ENCODE measurements at regions not wholly inside any gene's neighbourhood (a gene's known extent, or its start where the extent isn't known, plus 50 kb on each side); places are given as distances from the start of the nearest gene placed in this dataset.

DNA sequence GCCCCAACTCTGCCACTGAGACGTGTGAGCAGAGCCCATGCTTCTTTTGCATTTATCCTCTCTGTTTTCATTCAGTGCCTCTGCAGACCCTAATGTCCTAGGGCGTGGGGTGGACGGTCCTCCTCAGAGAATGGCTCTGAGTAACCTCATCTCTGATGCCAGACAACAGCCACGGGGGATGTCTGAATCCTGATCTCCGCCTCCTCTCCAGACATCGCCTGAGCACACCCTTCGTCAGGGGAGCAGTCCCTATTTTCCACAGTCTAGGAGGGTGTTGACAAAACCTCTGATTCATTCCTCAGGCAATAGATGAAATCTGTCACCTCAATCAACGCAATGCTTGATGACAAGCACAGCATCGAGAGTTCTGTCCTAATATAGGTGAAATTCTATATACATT is 109.2 kb upstream of the DYRK2 start:
- TF ChIP-seq, protein P1, sequence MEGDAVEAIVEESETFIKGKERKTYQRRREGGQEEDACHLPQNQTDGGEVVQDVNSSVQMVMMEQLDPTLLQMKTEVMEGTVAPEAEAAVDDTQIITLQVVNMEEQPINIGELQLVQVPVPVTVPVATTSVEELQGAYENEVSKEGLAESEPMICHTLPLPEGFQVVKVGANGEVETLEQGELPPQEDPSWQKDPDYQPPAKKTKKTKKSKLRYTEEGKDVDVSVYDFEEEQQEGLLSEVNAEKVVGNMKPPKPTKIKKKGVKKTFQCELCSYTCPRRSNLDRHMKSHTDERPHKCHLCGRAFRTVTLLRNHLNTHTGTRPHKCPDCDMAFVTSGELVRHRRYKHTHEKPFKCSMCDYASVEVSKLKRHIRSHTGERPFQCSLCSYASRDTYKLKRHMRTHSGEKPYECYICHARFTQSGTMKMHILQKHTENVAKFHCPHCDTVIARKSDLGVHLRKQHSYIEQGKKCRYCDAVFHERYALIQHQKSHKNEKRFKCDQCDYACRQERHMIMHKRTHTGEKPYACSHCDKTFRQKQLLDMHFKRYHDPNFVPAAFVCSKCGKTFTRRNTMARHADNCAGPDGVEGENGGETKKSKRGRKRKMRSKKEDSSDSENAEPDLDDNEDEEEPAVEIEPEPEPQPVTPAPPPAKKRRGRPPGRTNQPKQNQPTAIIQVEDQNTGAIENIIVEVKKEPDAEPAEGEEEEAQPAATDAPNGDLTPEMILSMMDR (conservative IDR thresholded peaks at IDR 0.05): no peak
- TF ChIP-seq EZH2 (IDR thresholded peaks at IDR 0.05; ENCODE audit: low read depth): no peak
